ENCODE measurements at regions not wholly inside any gene's neighbourhood (a gene's known extent, or its start where the extent isn't known, plus 50 kb on each side); places are given as distances from the start of the nearest gene placed in this dataset.

GRCh38 chr20:56795492-56795891 lies 166.4 kb downstream of the TFAP2C start:
- no peak for TF ChIP-seq CTCF (IDR thresholded peaks at IDR 0.05)
- no peak for TF ChIP-seq POLR2A (IDR thresholded peaks at IDR 0.05)
